Panc1 (cell line): ENCODE measurements at regions not wholly inside any gene's neighbourhood (a gene's known extent, or its start where the extent isn't known, plus 50 kb on each side); places are given as distances from the start of the nearest gene placed in this dataset.
A peak's percentile ranks its signal among the peaks of the same experiment; 100 is the strongest.

Experiments
- ATAC-seq: fragments of 200-7000 bp; cut with Tn5 transposase; 2 replicates; pipeline ENCODE4 v1.9.1; 2020; ENCODE audit warnings: mild to moderate bottlenecking, moderate library complexity
- BruUV-seq: library from RNA; stranded (reverse); fragments of 400-500 nt; replicated peaks from 2 replicates; lab custom pipeline; 2021; lab: Mats Ljungman, UMichigan
- CTCF ChIA-PET: fragments of 300-600 bp; sonication (Branson Sonifier 250); formaldehyde crosslinking; loops from one replicate; lab custom pipeline; 2022; ENCODE audit warnings: antibody characterized with exemption; lab: Charles Lee
- POLR2A ChIA-PET: fragments of 300-600 bp; sonication (Branson Sonifier 250); formaldehyde crosslinking; loops from one replicate; lab custom pipeline; 2022; ENCODE audit warnings: antibody characterized with exemption; lab: Charles Lee
- DNase-seq: peaks from one replicate; pipeline ENCODE4 v3.0.0-alpha.2; 2010; ENCODE audit warnings: low read depth, low spot score
- H3K27ac ChIP-seq: 2 replicates; pipeline ENCODE4 v1.5.1; 2011; ENCODE audit warnings: mild to moderate bottlenecking, low read length, inconsistent platforms
- H3K27me3 ChIP-seq: fragments of 200-500 bp; sonication (Bioruptor generic); 2 replicates; pipeline ENCODE4 v1.6.0; 2014; ENCODE audit warnings: low read length, inconsistent platforms; ENCODE audit not compliant: control insufficient read depth, insufficient read depth
- H3K36me3 ChIP-seq: fragments of 200-500 bp; sonication (Bioruptor generic); 2 replicates; pipeline ENCODE4 v1.5.1; 2014; ENCODE audit warnings: inconsistent platforms, mild to moderate bottlenecking, low read length, moderate library complexity; ENCODE audit not compliant: control insufficient read depth, insufficient read depth
- H3K4me1 ChIP-seq: 2 replicates; pipeline ENCODE4 v1.5.1; 2011; ENCODE audit warnings: inconsistent platforms, mild to moderate bottlenecking, low read length, moderate library complexity; ENCODE audit not compliant: control insufficient read depth, insufficient read depth
- H3K4me3 ChIP-seq, 2 experiments: 2 replicates each; pipeline ENCODE4 v1.5.1; 2011 to 2012; ENCODE audit warnings: low read depth in 2 of 2, low read length in 2 of 2, mild to moderate bottlenecking in 2 of 2, inconsistent platforms in 1 of 2, moderate library complexity in 1 of 2
- H3K9me3 ChIP-seq: fragments of 200-500 bp; sonication (Bioruptor generic); 2 replicates; pipeline ENCODE4 v1.5.1; 2014; ENCODE audit warnings: low read depth, mild to moderate bottlenecking, inconsistent platforms, low read length, moderate library complexity; ENCODE audit not compliant: control insufficient read depth, insufficient read depth
- POLR2AphosphoS5 ChIP-seq: IDR thresholded peaks from 2 replicates; pipeline ENCODE4 v1.6.1; 2012; ENCODE audit warnings: mild to moderate bottlenecking, low read depth, low read length, moderate library complexity
- SIN3A ChIP-seq: IDR thresholded peaks from 2 replicates; pipeline ENCODE4 v1.6.1; 2012; ENCODE audit warnings: low read depth, mild to moderate bottlenecking, low read length, moderate library complexity, borderline replicate concordance; ENCODE audit not compliant: insufficient read depth
- TCF7L2 ChIP-seq: IDR thresholded peaks from 2 replicates; pipeline ENCODE4 v1.6.1; 2011; ENCODE audit warnings: mild to moderate bottlenecking, low read depth, low read length, inconsistent platforms
- in situ Hi-C: cut with HindIII; loops from 2 replicates; pipeline ENCODE4 v1.10.0; 2016; ENCODE audit warnings: low sequenced_read_pairs, low pct_unique_long_range_greater_than_20kb
- intact Hi-C: fragments of 100-400 bp; cut with micrococcal nuclease; formaldehyde crosslinking; loops from one replicate; pipeline ENCODE4 v1.10.0; 2022; ENCODE audit not compliant: unreplicated experiment
- TF ChIP-seq, protein P1 (sequence below): fragments of 450-650 bp; IDR thresholded peaks from 2 replicates; pipeline ENCODE4 v1.5.1; 2017; ENCODE audit warnings: mild to moderate bottlenecking
- TF ChIP-seq, protein P2 (sequence below), 2 experiments: IDR thresholded peaks; 2 replicates each; pipeline ENCODE4 v1.6.1; 2011 to 2012; ENCODE audit warnings: low read depth in 2 of 2, control low read depth in 1 of 2, low read length in 1 of 2, mild to moderate bottlenecking in 1 of 2, moderate library complexity in 1 of 2; ENCODE audit not compliant: insufficient read depth in 1 of 2

DNA sequence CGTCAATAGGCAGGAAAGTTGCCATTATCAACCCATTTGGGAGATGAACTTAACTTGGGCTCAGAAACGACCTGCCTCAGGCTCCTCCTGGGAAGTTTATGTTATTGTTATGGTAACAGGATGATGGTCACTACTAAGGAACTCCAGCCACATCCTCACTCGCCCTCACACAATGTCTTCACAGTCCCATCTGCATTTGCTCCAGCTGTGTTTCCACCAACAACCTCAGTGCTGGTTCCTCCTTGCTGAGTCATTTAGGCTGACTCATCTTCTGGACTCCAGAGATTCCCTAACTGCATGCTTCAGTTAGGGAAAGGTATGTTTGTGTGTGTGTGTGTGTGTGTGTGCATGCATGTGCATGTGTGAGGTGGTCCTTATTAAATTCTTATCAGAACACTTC is 293.4 kb upstream of the BOD1L1 start:
- H3K36me3 ChIP-seq: no peaks in the 10 kb centered on the region
- POLR2A ChIA-PET: no interaction called here
- ATAC-seq: peak; percentile 84

DNA sequence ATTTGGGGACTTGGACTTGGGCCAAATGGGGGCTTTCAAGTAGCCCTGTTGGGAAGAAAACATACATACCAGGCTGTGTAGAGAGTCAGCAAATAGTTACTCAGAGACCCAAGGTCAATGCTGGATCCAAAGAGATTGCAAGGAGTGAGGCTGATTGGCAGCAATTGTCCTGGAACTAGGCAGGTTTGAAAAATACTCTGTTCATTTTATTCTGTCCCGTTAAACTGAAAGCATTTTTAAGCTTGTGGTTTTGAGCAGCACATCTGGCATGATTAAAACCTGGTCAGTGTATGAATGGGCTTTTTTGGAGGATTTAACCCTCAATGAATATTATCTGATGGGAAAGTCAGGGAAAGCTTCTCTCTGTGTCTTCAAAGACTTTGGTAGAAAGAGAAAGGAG is 294.3 kb upstream of the BOD1L1 start:
- Histone ChIP-seq H3K27ac (no peak overlapping the region), H3K36me3 (no peaks in the 10 kb centered on the region), H3K4me1 (no peaks in the 10 kb centered on the region), H3K9me3 (no peaks in the 10 kb centered on the region), H3K27me3 (no peaks in the 10 kb centered on the region), H3K4me3 (no peak overlapping the region)
- in situ Hi-C loops (no loop called here), intact Hi-C loops (no loop called here)
- ChIA-PET POLR2A (no interaction called here), CTCF (no interaction called here)
- no TSS peak for BruUV-seq
- no peak for DNase-seq
- TF ChIP-seq POLR2AphosphoS5 (no peak), SIN3A (no peak), TCF7L2 (no peak)
- TF ChIP-seq, protein P1, sequence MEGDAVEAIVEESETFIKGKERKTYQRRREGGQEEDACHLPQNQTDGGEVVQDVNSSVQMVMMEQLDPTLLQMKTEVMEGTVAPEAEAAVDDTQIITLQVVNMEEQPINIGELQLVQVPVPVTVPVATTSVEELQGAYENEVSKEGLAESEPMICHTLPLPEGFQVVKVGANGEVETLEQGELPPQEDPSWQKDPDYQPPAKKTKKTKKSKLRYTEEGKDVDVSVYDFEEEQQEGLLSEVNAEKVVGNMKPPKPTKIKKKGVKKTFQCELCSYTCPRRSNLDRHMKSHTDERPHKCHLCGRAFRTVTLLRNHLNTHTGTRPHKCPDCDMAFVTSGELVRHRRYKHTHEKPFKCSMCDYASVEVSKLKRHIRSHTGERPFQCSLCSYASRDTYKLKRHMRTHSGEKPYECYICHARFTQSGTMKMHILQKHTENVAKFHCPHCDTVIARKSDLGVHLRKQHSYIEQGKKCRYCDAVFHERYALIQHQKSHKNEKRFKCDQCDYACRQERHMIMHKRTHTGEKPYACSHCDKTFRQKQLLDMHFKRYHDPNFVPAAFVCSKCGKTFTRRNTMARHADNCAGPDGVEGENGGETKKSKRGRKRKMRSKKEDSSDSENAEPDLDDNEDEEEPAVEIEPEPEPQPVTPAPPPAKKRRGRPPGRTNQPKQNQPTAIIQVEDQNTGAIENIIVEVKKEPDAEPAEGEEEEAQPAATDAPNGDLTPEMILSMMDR: no peak
- ATAC-seq: no peak

More for the DNA sequence above, 293.4 kb upstream of the BOD1L1 start:
- CTCF ChIA-PET: no interaction called here
- Histone ChIP-seq H3K27me3 (no peaks in the 10 kb centered on the region), H3K4me1 (no peaks in the 10 kb centered on the region), H3K27ac (no peak overlapping the region), H3K9me3 (no peaks in the 10 kb centered on the region), H3K4me3 (no peak overlapping the region)
- in situ Hi-C loops (no loop called here), intact Hi-C loops (no loop called here)
- no TSS peak for BruUV-seq
- peak; percentile 56 for DNase-seq
- TF ChIP-seq, protein P2, sequence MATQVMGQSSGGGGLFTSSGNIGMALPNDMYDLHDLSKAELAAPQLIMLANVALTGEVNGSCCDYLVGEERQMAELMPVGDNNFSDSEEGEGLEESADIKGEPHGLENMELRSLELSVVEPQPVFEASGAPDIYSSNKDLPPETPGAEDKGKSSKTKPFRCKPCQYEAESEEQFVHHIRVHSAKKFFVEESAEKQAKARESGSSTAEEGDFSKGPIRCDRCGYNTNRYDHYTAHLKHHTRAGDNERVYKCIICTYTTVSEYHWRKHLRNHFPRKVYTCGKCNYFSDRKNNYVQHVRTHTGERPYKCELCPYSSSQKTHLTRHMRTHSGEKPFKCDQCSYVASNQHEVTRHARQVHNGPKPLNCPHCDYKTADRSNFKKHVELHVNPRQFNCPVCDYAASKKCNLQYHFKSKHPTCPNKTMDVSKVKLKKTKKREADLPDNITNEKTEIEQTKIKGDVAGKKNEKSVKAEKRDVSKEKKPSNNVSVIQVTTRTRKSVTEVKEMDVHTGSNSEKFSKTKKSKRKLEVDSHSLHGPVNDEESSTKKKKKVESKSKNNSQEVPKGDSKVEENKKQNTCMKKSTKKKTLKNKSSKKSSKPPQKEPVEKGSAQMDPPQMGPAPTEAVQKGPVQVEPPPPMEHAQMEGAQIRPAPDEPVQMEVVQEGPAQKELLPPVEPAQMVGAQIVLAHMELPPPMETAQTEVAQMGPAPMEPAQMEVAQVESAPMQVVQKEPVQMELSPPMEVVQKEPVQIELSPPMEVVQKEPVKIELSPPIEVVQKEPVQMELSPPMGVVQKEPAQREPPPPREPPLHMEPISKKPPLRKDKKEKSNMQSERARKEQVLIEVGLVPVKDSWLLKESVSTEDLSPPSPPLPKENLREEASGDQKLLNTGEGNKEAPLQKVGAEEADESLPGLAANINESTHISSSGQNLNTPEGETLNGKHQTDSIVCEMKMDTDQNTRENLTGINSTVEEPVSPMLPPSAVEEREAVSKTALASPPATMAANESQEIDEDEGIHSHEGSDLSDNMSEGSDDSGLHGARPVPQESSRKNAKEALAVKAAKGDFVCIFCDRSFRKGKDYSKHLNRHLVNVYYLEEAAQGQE (IDR thresholded peaks at IDR 0.05; ENCODE audit: insufficient read depth in 1 of 2, low read depth in 2 of 2, low read length in 1 of 2): no peak
- no peak for TF ChIP-seq POLR2AphosphoS5
- TF ChIP-seq TCF7L2: no peak
- no peak for TF ChIP-seq SIN3A
- TF ChIP-seq, protein P1: no peak
